ENCODE measurements at regions not wholly inside any gene's neighbourhood (a gene's known extent, or its start where the extent isn't known, plus 50 kb on each side); places are given as distances from the start of the nearest gene placed in this dataset.

DNA sequence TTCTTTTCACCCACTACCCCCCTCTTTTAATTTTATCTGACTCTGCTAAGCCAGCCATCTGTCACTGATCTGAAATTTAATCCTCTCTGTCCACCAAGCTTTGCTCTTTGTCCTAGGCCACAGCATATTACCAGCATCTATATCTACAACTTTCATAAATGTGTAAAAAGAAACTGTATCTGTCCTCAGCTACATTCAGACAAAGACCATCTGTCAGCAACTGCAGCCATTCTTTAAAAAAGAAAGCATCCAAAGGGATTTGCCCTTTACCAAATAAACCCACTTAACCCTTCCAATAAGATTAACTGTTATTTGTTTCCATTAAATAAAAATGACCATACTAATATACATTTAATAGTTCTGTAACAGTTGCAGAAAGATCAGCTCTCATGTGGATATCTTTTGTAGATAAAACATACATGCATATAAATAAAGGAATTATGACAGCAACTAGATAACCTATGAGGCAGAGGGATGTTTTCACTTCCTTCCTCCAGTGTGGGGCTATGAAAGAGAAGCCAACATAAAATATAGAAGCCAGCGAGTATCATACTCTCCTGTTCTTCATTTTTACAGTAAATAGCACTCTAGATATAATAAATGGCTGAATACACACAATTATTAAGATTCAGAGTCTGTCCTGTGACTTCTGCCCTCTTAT is 602.5 kb upstream of the SALL1 start:
- no peak for DNase-seq (ENCODE audit: low read depth in 1 of 2, low spot score in 1 of 2)

DNA sequence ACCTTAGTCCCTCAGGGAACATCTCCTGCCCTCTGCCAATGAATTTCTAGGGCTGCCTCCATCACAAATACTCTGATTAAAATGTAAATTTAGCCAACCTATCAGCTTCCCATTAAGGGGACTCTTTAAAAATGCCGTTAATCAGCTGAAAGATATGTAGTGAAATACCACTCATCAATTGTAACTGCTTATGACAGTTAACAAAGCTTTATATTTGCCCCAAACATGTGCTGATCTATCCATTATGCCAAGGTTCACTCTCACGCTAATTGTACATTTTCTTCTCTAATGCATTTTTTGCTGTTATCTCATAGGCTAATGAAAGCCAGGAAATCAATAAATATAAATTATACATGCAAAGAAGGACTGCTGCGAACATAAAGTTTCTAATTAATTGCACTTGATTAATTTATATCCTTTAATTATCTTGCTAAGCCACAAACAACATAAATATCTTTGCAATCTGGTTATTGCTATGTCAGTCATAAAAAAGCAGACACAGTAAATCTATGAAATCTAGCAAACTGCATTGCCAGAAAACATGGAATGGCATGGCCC is 601.4 kb upstream of the SALL1 start:
- no peak for DNase-seq (ENCODE audit: low read depth in 1 of 2, low spot score in 1 of 2)

DNA sequence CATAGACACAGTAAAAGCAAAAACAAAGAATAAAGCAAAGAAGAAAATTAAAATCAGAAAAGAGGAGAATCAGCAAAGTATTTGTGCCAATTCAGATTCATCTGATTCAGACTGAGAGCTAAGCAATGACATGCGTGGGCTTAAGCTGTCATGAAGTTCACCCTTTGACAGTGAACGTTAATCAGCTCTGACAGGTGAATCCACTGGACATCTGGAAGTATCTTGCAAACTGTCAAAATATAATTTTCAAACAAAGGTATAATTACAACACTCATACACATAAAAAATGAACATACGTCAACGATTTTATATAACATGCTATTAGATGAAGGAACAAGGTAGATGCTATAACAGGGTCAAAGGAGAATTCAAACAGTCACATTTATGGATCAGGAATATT is 596.3 kb upstream of the SALL1 start:
- no peak for DNase-seq (ENCODE audit: low read depth in 1 of 2, low spot score in 1 of 2)

DNA sequence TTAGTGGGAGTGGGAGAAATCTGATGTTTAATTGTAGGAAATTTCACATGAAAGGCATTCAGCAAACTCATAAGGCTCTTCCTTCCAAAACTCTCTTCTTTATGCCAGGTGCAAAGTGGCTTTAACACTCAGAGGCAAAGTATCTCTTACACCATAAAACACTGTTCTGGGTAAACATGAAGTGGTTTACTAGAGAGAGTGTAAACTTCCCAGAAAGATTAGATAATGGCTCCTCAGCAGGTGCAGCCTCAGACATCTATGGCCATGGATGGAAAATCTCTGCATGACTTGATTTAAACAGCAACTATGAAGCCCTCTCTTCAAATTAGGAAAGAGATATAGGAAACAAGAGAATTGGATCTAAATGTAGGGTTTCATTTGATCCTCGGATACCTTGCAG is 583.1 kb upstream of the SALL1 start:
- no peak for DNase-seq (ENCODE audit: low read depth in 1 of 2, low spot score in 1 of 2)

DNA sequence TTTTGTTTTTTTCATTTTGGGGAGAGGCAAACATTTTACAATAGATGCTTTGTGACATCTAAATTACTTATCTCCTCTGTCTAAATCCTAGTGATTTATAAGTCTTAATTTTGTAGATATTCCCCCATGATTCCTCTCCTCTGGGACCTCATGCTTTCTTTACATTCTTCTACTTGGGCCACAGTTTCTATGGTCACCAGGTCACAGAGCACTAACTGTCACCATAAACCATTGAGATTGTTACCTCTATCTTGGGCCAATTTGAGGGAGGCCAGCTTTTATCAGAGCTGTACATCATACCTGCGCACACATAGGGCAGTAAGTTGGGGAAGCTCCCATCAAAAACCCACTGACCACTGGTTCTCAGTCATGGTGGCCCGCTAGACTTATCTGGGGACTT is 582.1 kb upstream of the SALL1 start:
- DNase-seq (ENCODE audit: low read depth in 1 of 2, low spot score in 1 of 2): no peak

DNA sequence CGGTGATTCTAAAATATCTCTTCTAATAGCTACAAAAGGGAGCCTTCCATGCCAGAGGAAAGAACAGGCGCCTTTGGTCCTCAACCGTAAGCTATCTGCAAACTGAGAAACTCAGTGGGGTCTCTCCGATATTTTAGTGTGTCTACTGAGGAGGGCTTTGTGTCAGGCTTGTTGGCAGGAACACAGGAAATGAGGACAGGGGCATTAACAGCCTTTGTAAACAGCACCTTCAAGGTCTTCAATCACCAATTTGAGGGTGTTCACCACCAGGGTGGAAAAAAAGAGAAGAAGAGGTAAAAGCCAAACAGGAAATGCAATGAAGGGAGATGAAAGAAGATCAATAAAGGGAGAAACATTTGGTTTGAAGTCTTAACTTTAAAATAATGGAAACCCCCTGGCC is 580.1 kb upstream of the SALL1 start:
- no peak for DNase-seq (ENCODE audit: low read depth in 1 of 2, low spot score in 1 of 2)

DNA sequence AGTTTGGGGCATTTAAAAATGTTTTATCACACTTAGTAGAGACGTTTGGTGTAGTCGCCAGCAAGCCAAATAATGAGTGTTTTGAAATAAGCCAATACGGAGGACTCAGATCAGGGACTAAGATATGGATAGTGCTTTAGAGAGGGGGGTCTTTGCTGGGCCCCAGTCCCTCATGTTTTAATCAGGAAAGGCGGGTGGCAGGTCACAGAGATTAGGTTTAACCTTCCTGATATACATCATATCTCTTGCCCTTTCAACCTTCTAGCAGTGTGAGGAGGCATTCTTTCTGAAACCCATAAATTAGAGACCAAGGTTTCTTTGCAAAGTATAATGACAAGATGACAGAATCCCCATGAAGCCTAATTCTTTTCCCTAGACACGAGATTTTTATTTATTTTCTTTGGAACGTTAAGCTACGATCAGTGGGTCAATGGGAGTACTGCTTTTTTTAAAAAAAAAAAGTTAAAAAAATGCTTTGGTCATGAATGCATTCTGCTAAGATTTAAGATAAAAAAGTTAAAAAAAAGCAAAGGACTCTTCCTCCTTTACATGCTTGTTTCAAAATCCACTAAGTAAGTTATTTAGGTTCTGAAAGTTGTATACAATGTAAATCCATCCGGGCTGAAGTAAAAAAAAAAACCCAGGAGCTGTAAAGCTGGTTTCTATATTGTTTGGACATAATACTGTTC is 572.1 kb upstream of the SALL1 start:
- no peak for DNase-seq (ENCODE audit: low read depth in 1 of 2, low spot score in 1 of 2)

DNA sequence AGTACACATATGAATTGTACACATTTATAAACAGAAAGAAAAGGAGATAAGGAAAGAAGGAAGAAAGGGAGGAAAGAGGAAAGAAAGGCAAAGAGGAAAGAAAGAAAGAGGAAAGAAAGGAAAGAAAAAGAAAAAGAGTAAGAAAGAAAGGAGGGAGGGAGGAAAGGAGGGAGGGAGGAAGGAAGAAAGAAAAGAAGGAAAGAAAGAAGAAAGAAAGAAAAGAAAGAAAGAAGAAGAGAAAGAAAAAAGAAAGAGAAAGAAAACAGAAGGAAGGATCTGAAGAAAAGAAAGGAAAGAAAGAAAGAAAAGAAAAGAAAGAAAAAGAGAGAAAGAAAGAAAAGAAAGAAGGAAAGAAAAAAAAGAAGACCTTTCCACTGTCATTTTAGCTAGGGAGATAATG is 571.4 kb upstream of the SALL1 start:
- no peak for DNase-seq (ENCODE audit: low read depth in 1 of 2, low spot score in 1 of 2)

DNA sequence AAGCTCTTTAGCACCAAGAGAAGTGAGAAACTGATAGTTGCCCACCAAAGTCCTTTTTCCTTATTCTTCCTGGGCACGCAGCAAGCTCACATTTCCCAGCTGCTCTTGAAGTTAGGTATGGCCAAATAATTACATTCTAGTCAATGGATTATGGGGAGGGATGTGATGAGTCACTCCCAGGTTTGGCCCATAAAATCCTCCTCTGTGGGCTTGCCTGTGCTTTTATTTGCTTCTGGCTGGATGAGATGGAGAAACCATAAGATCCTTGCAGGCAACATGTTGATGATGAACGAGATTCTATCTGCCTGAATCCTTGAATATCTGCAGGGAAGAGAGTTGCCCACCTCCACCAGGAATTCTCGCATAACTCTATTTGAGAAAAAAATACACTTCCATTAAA is 568.3 kb upstream of the SALL1 start:
- DNase-seq (ENCODE audit: low read depth in 1 of 2, low spot score in 1 of 2): no peak

DNA sequence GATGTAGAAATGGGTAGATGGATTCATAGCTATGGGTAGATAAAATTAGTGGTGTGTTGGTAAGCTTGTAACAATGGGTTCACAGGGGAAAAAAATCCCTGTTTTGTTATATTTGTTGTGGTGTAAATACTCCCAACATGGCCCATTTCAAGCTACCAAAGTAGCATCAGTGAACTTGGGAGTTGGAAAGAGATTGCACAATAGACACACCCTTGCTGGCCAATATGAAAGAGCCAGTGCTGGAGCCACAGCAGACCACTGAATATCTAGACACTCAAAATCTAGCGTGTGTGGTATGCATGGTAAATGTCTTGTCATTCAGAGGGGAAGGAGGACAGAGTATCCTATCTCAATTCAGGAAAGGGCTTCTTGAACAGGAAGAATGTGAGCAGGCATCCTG is 565.1 kb upstream of the SALL1 start:
- DNase-seq (ENCODE audit: low read depth in 1 of 2, low spot score in 1 of 2): no peak

DNA sequence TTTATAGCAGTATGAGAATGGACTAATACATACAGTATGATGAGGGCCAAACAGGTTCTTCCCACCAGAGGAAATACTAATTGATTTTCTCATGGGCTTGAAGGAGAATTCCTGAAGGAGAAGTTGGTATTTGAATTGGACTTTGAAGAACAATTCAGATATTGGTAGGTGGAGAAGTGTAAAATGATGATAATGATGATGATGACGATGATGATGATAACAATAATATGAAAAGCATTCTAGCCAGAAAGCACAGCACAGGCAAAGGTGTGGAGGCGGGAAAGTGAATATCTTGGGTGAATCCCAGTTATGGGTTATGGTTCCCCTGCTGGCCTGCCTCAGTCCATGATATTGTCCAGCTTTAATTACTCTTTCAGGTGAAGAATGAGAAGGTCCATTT is 562.4 kb upstream of the SALL1 start:
- no peak for DNase-seq (ENCODE audit: low read depth in 1 of 2, low spot score in 1 of 2)

DNA sequence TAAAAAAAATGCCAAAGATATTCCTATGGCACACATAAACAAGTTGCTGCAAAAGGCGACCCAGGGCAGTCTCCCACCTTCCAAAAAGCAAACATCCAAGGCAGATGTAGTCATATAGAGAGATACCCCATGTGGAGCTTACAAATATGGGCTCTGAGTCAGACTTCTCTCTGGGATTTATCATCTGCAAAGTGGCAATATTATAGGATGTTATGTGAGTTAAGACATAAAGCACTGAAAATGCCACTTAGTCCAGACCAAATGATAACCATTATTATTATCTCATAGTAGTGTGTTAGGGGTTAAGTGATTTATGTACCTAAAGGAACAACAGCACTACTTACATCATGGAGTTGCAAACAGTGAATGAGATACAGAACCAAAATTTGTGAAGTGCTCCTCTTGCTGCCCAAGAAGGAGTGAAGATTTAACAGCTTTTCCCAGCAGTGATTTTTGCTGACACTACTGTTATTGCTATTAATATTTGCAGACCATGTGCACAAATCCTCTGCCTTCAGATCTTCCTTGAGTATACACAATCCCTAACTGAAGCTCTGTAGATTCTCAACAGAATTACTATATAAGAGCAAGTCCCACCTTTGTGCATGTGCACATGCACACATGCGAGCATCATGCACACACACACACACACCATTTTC is 560.0 kb upstream of the SALL1 start:
- DNase-seq (ENCODE audit: low read depth in 1 of 2, low spot score in 1 of 2): no peak

DNA sequence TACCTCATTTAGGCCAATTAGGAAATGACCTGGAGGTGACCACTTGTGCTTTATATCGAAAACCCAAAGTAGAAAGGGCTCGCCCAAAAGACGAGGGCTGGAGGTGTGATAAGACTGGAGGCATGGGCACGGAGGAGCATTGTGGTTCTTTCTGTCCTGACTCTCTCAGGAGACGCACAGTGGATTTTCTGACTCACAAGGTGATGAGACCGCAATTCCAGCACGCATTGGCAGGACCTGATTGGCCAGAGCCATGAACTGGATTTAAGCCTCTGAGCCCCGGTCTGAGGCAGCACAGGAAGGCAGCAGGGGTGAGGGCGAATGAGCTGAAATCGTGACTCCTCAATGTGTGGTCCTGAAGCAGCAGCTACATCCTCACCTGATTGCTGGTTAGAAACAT is 559.1 kb upstream of the SALL1 start:
- no peak for DNase-seq (ENCODE audit: low read depth in 1 of 2, low spot score in 1 of 2)

DNA sequence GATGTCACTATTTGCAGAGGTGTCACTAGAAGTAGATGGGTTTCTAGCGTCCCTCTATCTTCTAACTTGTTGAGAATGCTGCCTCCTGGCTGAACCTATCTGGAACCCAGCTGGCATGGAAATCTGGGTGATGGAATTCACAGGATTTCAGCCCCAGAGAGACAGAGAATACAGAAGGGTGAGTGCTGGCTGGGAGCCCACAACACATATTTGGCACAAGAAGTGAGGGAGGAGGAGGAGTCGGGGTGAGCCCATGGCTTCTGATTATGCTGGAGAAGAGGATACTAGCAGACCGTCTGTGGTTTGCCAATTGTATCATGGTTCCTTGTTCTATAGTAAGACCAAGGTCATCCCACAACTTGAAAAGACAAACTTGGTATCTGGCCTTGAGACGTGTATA is 557.8 kb upstream of the SALL1 start:
- no peak for DNase-seq (ENCODE audit: low read depth in 1 of 2, low spot score in 1 of 2)

DNA sequence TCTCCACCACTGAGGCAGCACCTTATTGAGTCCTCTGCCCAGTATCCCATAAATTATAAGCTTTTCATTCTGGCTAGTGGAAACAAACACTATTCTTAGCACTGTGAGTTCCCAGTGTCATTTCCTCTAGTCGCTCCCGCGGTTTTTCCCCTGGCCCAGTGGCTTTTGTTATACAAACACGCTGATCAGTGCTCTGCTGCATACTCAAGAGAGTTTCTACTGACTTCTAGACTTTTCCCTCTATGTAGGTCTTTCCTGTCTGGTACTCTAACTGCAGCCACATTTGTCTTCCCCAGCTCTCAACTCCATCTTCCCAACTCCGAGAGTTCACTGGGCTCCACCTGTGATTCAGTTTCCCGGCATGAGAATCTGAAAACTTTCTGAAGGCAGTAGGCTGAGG is 556.6 kb upstream of the SALL1 start:
- no peak for DNase-seq (ENCODE audit: low read depth in 1 of 2, low spot score in 1 of 2)

DNA sequence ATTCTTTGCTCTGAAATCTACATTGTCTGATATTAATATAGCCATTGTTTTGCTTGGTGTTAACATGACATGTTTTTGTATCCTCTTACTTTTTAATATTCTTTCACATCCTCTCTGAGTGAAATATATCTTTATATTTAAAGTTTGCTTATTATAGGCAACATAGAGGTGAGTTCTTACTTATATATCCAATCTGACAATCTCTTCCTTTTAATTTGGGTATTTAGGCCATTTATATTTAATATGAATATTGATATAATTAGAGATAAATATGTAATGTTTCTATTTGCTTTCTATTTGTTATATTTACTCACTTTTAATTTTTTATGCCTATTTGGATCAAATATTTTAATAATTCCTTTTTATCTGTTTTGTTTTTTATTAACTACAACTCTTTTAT is 554.1 kb upstream of the SALL1 start:
- DNase-seq (ENCODE audit: low read depth in 1 of 2, low spot score in 1 of 2): no peak

DNA sequence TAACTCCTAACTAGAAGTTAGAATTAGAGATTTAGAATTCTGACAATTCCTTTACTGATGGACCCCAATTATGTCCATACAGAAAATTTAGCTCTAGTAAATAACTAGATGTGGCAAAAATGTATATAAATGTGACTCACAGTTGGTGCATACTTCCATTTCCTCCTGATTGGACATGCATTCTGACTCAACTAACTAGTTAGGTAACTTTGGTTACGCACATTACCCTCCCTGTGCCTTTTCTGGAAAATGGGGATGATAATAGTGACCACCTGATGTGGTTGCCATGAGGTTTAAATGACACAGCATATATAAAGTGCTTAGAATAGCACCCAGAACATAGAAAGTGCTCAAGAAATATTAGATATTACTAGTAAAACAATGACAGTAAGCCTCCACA is 550.0 kb upstream of the SALL1 start:
- DNase-seq (ENCODE audit: low read depth in 1 of 2, low spot score in 1 of 2): no peak

DNA sequence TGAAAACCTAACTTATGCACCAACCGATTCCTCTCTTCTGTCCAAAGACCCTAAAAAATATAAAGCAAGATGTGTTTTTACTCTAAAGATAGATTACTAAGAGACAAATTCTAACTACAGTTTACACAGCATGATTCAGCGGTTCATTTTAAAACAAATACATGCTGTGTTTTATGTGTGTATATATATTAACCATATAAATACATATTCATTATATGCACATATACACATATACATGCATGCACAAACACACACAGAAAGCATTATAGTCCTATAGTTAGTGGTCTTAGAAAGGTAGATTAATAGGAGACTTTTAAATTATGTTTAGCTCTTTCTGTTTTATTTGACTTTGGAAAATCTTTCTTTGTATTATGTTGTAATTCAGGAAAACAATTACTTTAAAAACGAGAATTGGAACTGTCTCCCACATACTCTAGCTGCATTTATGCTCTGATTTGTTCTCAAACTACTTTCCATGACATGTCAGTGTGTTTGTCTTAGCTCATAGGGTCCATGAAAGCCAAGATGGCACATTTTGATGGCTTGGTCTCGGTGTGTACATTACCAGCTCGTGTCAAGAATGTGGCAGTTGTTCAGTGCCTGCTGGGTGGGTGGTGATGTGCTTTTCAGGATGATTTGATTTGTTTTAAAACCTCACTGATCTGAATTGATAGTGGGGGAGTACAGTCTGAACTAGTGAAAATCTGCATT is 548.8 kb upstream of the SALL1 start:
- no peak for DNase-seq (ENCODE audit: low read depth in 1 of 2, low spot score in 1 of 2)

DNA sequence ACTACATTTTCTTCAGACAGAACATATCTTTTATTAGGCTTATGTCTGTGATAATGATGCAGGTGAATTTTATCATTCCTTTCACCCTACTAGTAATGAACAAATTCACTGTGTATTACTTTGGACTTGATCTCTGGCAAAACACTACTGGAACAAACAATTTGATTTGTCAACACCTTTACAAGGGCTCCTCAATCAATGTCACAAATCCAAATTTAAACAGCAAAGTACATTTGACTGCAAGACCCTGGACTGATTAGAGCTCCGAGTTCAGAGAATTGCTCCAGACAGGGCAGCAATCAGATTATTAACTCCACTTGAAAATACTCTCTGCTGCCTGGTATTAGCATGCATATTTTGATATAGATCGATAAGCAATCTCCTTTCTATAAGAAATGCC is 547.6 kb upstream of the SALL1 start:
- DNase-seq (ENCODE audit: low read depth in 1 of 2, low spot score in 1 of 2): no peak

DNA sequence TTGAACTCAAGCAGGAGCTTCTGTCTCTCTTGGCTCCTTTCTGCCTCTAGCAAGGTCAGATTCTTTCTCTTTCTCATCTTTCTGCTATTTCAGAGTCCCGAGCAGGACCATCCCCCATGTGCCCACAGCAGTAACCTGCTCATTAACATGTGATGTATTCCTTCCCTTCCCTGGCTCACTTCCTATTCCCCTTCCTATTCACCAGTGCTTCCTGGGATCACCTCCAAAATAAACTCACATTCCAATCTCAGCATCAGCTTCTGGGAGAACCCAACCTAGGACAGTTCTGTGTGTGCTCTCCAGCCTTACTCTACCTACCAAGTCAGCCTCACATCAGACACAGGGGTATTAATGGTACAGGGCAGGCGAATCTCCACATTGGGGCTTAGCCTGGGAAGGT is 546.4 kb upstream of the SALL1 start:
- no peak for DNase-seq (ENCODE audit: low read depth in 1 of 2, low spot score in 1 of 2)

DNA sequence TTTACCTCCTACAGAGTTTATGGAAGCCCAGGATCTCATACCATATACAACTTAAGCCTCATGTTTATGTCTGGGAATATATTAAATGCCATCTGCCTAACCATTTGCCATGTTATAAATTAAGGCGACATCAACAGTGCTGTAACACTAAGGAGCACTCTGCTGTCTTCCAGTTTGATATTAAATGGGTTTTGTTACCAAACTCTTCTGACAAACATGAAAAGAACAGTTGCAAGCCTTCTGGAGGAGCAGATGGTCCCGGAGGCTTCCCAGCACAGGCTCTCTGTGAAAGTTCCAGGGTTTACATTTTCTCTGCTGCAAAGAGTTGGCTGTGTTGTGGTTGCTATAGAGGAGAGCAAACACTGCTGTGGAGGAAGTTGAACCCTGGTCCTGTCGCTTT is 545.3 kb upstream of the SALL1 start:
- no peak for DNase-seq (ENCODE audit: low read depth in 1 of 2, low spot score in 1 of 2)

DNA sequence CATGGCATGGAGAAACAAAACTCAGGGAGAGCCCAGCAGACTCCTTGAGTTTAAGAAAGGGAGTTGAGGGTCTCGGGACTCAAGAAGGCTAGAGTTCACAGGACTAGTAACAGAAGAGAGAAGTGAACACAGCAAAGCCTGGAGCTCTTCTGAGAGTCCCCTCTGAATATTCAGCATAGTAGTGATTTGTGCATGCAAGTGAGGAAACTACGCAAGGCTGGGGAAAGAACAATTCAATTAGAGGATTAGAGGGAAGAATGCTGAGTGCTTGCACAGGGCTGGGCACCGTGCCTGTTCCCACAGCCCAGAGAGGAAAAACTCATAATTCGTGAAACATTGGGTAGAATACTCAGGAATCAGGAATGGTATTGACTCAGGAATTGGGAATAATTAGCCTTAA is 540.0 kb upstream of the SALL1 start:
- DNase-seq (ENCODE audit: low read depth in 1 of 2, low spot score in 1 of 2): no peak
